Panc1 (cell line): ENCODE measurements at regions not wholly inside any gene's neighbourhood (a gene's known extent, or its start where the extent isn't known, plus 50 kb on each side); places are given as distances from the start of the nearest gene placed in this dataset.

ENCODE experiments used
- ATAC-seq: fragments of 200-7000 bp; cut with Tn5 transposase; 2 replicates; pipeline ENCODE4 v1.9.1; 2020; ENCODE audit warnings: mild to moderate bottlenecking, moderate library complexity
- BruUV-seq: library from RNA; stranded (reverse); fragments of 400-500 nt; replicated peaks from 2 replicates; lab custom pipeline; 2021; lab: Mats Ljungman, UMichigan
- CTCF ChIA-PET: fragments of 300-600 bp; sonication (Branson Sonifier 250); formaldehyde crosslinking; loops from one replicate; lab custom pipeline; 2022; ENCODE audit warnings: antibody characterized with exemption; lab: Charles Lee
- POLR2A ChIA-PET: fragments of 300-600 bp; sonication (Branson Sonifier 250); formaldehyde crosslinking; loops from one replicate; lab custom pipeline; 2022; ENCODE audit warnings: antibody characterized with exemption; lab: Charles Lee
- DNase-seq: peaks from one replicate; pipeline ENCODE4 v3.0.0-alpha.2; 2010; ENCODE audit warnings: low read depth, low spot score
- H3K27ac ChIP-seq: 2 replicates; pipeline ENCODE4 v1.5.1; 2011; ENCODE audit warnings: mild to moderate bottlenecking, low read length, inconsistent platforms
- H3K27me3 ChIP-seq: fragments of 200-500 bp; sonication (Bioruptor generic); 2 replicates; pipeline ENCODE4 v1.6.0; 2014; ENCODE audit warnings: low read length, inconsistent platforms; ENCODE audit not compliant: control insufficient read depth, insufficient read depth
- H3K36me3 ChIP-seq: fragments of 200-500 bp; sonication (Bioruptor generic); 2 replicates; pipeline ENCODE4 v1.5.1; 2014; ENCODE audit warnings: inconsistent platforms, mild to moderate bottlenecking, low read length, moderate library complexity; ENCODE audit not compliant: control insufficient read depth, insufficient read depth
- H3K4me1 ChIP-seq: 2 replicates; pipeline ENCODE4 v1.5.1; 2011; ENCODE audit warnings: inconsistent platforms, mild to moderate bottlenecking, low read length, moderate library complexity; ENCODE audit not compliant: control insufficient read depth, insufficient read depth
- H3K4me3 ChIP-seq, 2 experiments: 2 replicates each; pipeline ENCODE4 v1.5.1; 2011 to 2012; ENCODE audit warnings: low read depth in 2 of 2, low read length in 2 of 2, mild to moderate bottlenecking in 2 of 2, inconsistent platforms in 1 of 2, moderate library complexity in 1 of 2
- H3K9me3 ChIP-seq: fragments of 200-500 bp; sonication (Bioruptor generic); 2 replicates; pipeline ENCODE4 v1.5.1; 2014; ENCODE audit warnings: low read depth, mild to moderate bottlenecking, inconsistent platforms, low read length, moderate library complexity; ENCODE audit not compliant: control insufficient read depth, insufficient read depth
- POLR2AphosphoS5 ChIP-seq: IDR thresholded peaks from 2 replicates; pipeline ENCODE4 v1.6.1; 2012; ENCODE audit warnings: mild to moderate bottlenecking, low read depth, low read length, moderate library complexity
- SIN3A ChIP-seq: IDR thresholded peaks from 2 replicates; pipeline ENCODE4 v1.6.1; 2012; ENCODE audit warnings: low read depth, mild to moderate bottlenecking, low read length, moderate library complexity, borderline replicate concordance; ENCODE audit not compliant: insufficient read depth
- TCF7L2 ChIP-seq: IDR thresholded peaks from 2 replicates; pipeline ENCODE4 v1.6.1; 2011; ENCODE audit warnings: mild to moderate bottlenecking, low read depth, low read length, inconsistent platforms
- in situ Hi-C: cut with HindIII; loops from 2 replicates; pipeline ENCODE4 v1.10.0; 2016; ENCODE audit warnings: low sequenced_read_pairs, low pct_unique_long_range_greater_than_20kb
- intact Hi-C: fragments of 100-400 bp; cut with micrococcal nuclease; formaldehyde crosslinking; loops from one replicate; pipeline ENCODE4 v1.10.0; 2022; ENCODE audit not compliant: unreplicated experiment
- TF ChIP-seq, protein P1 (sequence below), 2 experiments: IDR thresholded peaks; 2 replicates each; pipeline ENCODE4 v1.6.1; 2011 to 2012; ENCODE audit warnings: low read depth in 2 of 2, control low read depth in 1 of 2, low read length in 1 of 2, mild to moderate bottlenecking in 1 of 2, moderate library complexity in 1 of 2; ENCODE audit not compliant: insufficient read depth in 1 of 2
- TF ChIP-seq, protein P2 (sequence below): fragments of 450-650 bp; IDR thresholded peaks from 2 replicates; pipeline ENCODE4 v1.5.1; 2017; ENCODE audit warnings: mild to moderate bottlenecking

DNA sequence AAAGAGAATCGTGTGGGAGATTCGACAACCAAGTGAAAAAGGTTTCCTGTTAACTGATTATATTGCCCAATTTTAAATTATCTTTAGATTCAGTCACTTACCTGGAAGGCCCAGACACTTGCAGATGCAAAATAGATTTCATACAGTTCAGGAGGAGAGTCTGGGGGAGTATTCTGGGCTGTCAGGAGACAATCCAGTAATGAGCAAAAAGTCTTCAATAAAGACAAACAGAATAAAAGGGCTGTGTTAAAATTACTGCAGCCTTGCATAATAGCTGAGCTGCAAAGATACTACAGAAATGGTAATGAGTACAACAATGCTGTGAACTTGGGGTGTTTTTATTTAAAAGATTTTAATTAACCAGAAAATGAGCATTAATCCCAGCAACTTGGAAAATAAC lies 303.6 kb downstream of the SP3 start:
- H3K4me3 ChIP-seq, result no peak overlapping the region
- in situ Hi-C loops, result no loop called here
- BruUV-seq, result no TSS peak
- ChIA-PET CTCF (no interaction called here), POLR2A (no interaction called here)
- H3K36me3 ChIP-seq, result no peaks in the 10 kb centered on the region
- no peak overlapping the region for H3K27ac ChIP-seq
- no peaks in the 10 kb centered on the region for H3K9me3 ChIP-seq
- ATAC-seq (no peak), DNase-seq (no peak)
- H3K4me1 ChIP-seq, result no peaks in the 10 kb centered on the region
- H3K27me3 ChIP-seq, result no peaks in the 10 kb centered on the region
- TF ChIP-seq SIN3A (no peak), TCF7L2 (no peak), POLR2AphosphoS5 (no peak)
- TF ChIP-seq, protein P1, sequence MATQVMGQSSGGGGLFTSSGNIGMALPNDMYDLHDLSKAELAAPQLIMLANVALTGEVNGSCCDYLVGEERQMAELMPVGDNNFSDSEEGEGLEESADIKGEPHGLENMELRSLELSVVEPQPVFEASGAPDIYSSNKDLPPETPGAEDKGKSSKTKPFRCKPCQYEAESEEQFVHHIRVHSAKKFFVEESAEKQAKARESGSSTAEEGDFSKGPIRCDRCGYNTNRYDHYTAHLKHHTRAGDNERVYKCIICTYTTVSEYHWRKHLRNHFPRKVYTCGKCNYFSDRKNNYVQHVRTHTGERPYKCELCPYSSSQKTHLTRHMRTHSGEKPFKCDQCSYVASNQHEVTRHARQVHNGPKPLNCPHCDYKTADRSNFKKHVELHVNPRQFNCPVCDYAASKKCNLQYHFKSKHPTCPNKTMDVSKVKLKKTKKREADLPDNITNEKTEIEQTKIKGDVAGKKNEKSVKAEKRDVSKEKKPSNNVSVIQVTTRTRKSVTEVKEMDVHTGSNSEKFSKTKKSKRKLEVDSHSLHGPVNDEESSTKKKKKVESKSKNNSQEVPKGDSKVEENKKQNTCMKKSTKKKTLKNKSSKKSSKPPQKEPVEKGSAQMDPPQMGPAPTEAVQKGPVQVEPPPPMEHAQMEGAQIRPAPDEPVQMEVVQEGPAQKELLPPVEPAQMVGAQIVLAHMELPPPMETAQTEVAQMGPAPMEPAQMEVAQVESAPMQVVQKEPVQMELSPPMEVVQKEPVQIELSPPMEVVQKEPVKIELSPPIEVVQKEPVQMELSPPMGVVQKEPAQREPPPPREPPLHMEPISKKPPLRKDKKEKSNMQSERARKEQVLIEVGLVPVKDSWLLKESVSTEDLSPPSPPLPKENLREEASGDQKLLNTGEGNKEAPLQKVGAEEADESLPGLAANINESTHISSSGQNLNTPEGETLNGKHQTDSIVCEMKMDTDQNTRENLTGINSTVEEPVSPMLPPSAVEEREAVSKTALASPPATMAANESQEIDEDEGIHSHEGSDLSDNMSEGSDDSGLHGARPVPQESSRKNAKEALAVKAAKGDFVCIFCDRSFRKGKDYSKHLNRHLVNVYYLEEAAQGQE (IDR thresholded peaks at IDR 0.05; ENCODE audit: insufficient read depth in 1 of 2, low read depth in 2 of 2, low read length in 1 of 2), result no peak
- TF ChIP-seq, protein P2, sequence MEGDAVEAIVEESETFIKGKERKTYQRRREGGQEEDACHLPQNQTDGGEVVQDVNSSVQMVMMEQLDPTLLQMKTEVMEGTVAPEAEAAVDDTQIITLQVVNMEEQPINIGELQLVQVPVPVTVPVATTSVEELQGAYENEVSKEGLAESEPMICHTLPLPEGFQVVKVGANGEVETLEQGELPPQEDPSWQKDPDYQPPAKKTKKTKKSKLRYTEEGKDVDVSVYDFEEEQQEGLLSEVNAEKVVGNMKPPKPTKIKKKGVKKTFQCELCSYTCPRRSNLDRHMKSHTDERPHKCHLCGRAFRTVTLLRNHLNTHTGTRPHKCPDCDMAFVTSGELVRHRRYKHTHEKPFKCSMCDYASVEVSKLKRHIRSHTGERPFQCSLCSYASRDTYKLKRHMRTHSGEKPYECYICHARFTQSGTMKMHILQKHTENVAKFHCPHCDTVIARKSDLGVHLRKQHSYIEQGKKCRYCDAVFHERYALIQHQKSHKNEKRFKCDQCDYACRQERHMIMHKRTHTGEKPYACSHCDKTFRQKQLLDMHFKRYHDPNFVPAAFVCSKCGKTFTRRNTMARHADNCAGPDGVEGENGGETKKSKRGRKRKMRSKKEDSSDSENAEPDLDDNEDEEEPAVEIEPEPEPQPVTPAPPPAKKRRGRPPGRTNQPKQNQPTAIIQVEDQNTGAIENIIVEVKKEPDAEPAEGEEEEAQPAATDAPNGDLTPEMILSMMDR, result no peak
- intact Hi-C loops, result no loop called here

DNA sequence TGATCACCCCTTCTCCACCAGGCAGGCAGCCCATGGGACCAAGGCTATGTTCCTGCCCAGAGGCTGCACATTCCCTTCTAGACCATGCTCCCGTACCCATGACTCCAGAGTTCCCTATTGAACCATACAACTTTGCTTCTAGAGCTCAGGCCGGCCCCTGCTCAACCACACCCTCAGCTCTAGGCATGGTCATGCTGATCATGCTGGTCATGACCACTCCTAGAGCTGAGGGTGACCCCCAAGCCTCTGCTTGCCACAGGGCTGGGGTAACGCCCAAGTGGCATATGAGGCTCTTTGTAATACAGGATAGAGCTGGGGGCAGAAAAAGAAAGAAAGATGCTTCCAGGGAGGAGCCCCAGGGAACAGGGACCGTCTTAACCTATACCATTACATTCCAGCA lies 301.8 kb downstream of the SP3 start:
- in situ Hi-C loops (no loop called here), intact Hi-C loops (no loop called here)
- ATAC-seq (no peak), DNase-seq (no peak)
- CTCF ChIA-PET, result no interaction called here
- H3K9me3 ChIP-seq, result no peaks in the 10 kb centered on the region
- no peak overlapping the region for H3K27ac ChIP-seq
- H3K27me3 ChIP-seq, result no peaks in the 10 kb centered on the region
- H3K4me3 ChIP-seq, result no peak overlapping the region
- BruUV-seq, result no TSS peak
- H3K36me3 ChIP-seq, result no peaks in the 10 kb centered on the region
- POLR2A ChIA-PET, result no interaction called here
- no peaks in the 10 kb centered on the region for H3K4me1 ChIP-seq
- TF ChIP-seq SIN3A (no peak), TCF7L2 (no peak), POLR2AphosphoS5 (no peak)
- TF ChIP-seq, protein P1 (IDR thresholded peaks at IDR 0.05; ENCODE audit: insufficient read depth in 1 of 2, low read depth in 2 of 2, low read length in 1 of 2), result no peak
- TF ChIP-seq, protein P2, result no peak
